WTC11 (cell line): ENCODE measurements at regions not wholly inside any gene's neighbourhood (a gene's known extent, or its start where the extent isn't known, plus 50 kb on each side); places are given as distances from the start of the nearest gene placed in this dataset.
"Not testable (repeated sequence)": the region's sequence is repeated elsewhere in the genome, so short reads cannot be mapped to it uniquely, and the experiment has no call there.

ENCODE experiments used
- ATAC-seq: fragments of 200-7000 bp; cut with Tn5 transposase; 2 replicates; pipeline ENCODE4 v1.10.0; 2021; ENCODE audit warnings: mild to moderate bottlenecking, moderate library complexity
- CTCF ChIA-PET: fragments of 300-600 bp; sonication (Branson Sonifier 250); formaldehyde crosslinking; loops from one replicate; lab custom pipeline; 2021; ENCODE audit warnings: antibody characterized with exemption; lab: Charles Lee
- POLR2A ChIA-PET: fragments of 350-600 bp; sonication (Branson Sonifier 250); formaldehyde crosslinking; loops from one replicate; lab custom pipeline; 2021; ENCODE audit warnings: antibody characterized with exemption; lab: Charles Lee
- DNase-seq: peaks from one replicate; pipeline ENCODE4 v3.0.0; 2021; ENCODE audit warnings: low spot score
- H3K27ac Mint-ChIP-seq: 2 replicates; pipeline ENCODE4 v1.8.0; 2021; ENCODE audit warnings: mixed read lengths
- H3K27me3 Mint-ChIP-seq: 2 replicates; pipeline ENCODE4 v1.8.0; 2021; ENCODE audit warnings: low read depth, mild to moderate bottlenecking, moderate library complexity, mixed read lengths
- H3K36me3 Mint-ChIP-seq: 2 replicates; pipeline ENCODE4 v1.8.0; 2021; ENCODE audit warnings: mixed read lengths
- H3K4me1 Mint-ChIP-seq: 2 replicates; pipeline ENCODE4 v1.8.0; 2022; ENCODE audit warnings: mixed read lengths
- H3K4me3 Mint-ChIP-seq: 2 replicates; pipeline ENCODE4 v1.8.0; 2021; ENCODE audit warnings: mild to moderate bottlenecking, moderate library complexity, mixed read lengths
- H3K9me3 Mint-ChIP-seq: 2 replicates; pipeline ENCODE4 v1.8.0; 2021; ENCODE audit warnings: mixed read lengths
- ATF1 ChIP-seq: sonication (generic); formaldehyde crosslinking; IDR thresholded peaks from 2 replicates; pipeline ENCODE4 v1.8.1; 2023; ENCODE audit warnings: mild to moderate bottlenecking, moderate library complexity, missing genetic modification reagents
- CBFB ChIP-seq: sonication (generic); formaldehyde crosslinking; IDR thresholded peaks from 2 replicates; pipeline ENCODE4 v1.8.1; 2022; ENCODE audit warnings: mild to moderate bottlenecking, low read depth, missing genetic modification reagents
- CDX4 ChIP-seq: fragments of 250-450 bp; sonication (Bioruptor Pico); IDR thresholded peaks from 2 replicates; pipeline ENCODE4 v1.9.0; 2021; ENCODE audit warnings: moderate library complexity, mild to moderate bottlenecking, inconsistent platforms, borderline replicate concordance
- CREB1 ChIP-seq: sonication (generic); formaldehyde crosslinking; IDR thresholded peaks from 2 replicates; pipeline ENCODE4 v1.8.0; 2023; ENCODE audit warnings: mild to moderate bottlenecking, missing genetic modification reagents
- EMX1 ChIP-seq: fragments of 250-450 bp; sonication (Bioruptor Pico); IDR thresholded peaks from 2 replicates; pipeline ENCODE4 v1.8.0; 2021; ENCODE audit warnings: mild to moderate bottlenecking
- FOXJ3 ChIP-seq: sonication (generic); formaldehyde crosslinking; IDR thresholded peaks from 2 replicates; pipeline ENCODE4 v1.9.0; 2021; ENCODE audit warnings: missing genetic modification reagents, mild to moderate bottlenecking, borderline replicate concordance
- FOXP1 ChIP-seq: sonication (generic); formaldehyde crosslinking; IDR thresholded peaks from 2 replicates; pipeline ENCODE4 v1.8.0; 2022; ENCODE audit warnings: missing genetic modification reagents, mild to moderate bottlenecking, moderate library complexity, borderline replicate concordance
- FOXP4 ChIP-seq: sonication (generic); formaldehyde crosslinking; IDR thresholded peaks from 2 replicates; pipeline ENCODE4 v1.8.0; 2022; ENCODE audit warnings: mild to moderate bottlenecking, missing genetic modification reagents
- GABPB1 ChIP-seq: sonication (generic); formaldehyde crosslinking; IDR thresholded peaks from 2 replicates; pipeline ENCODE4 v1.8.1; 2023; ENCODE audit warnings: mild to moderate bottlenecking, missing genetic modification reagents
- GRHL2 ChIP-seq: fragments of 250-450 bp; sonication (Bioruptor Pico); IDR thresholded peaks from 2 replicates; pipeline ENCODE4 v1.8.0; 2022; ENCODE audit warnings: mild to moderate bottlenecking, moderate library complexity; ENCODE audit not compliant: insufficient replicate concordance, severe bottlenecking
- HMGXB4 ChIP-seq: sonication (generic); formaldehyde crosslinking; IDR thresholded peaks from 2 replicates; pipeline ENCODE4 v1.8.1; 2023; ENCODE audit warnings: mild to moderate bottlenecking, moderate library complexity, missing genetic modification reagents
- JAZF1 ChIP-seq: fragments of 250-450 bp; sonication (Bioruptor Pico); IDR thresholded peaks from 2 replicates; pipeline ENCODE4 v1.9.0; 2021; ENCODE audit warnings: moderate library complexity, mild to moderate bottlenecking, inconsistent platforms
- JUN ChIP-seq: sonication (generic); formaldehyde crosslinking; IDR thresholded peaks from 2 replicates; pipeline ENCODE4 v1.8.0; 2023; ENCODE audit warnings: mild to moderate bottlenecking, missing genetic modification reagents
- KAT7 ChIP-seq: sonication (generic); formaldehyde crosslinking; IDR thresholded peaks from 2 replicates; pipeline ENCODE4 v1.8.1; 2023; ENCODE audit warnings: missing genetic modification reagents, mild to moderate bottlenecking, borderline replicate concordance
- MXD4 ChIP-seq: fragments of 250-450 bp; sonication (Bioruptor Pico); IDR thresholded peaks from 2 replicates; pipeline ENCODE4 v1.8.0; 2021; ENCODE audit warnings: mild to moderate bottlenecking, moderate library complexity, borderline replicate concordance
- NFE2L1 ChIP-seq: sonication (generic); formaldehyde crosslinking; IDR thresholded peaks from 2 replicates; pipeline ENCODE4 v1.8.1; 2023; ENCODE audit warnings: missing genetic modification reagents
- NR3C1 ChIP-seq: sonication (generic); formaldehyde crosslinking; conservative IDR thresholded peaks from 2 replicates; pipeline ENCODE4 v1.8.1; 2023; ENCODE audit warnings: low read depth, mild to moderate bottlenecking, missing genetic modification reagents
- OVOL2 ChIP-seq: fragments of 250-450 bp; sonication (Bioruptor Pico); IDR thresholded peaks from 2 replicates; pipeline ENCODE4 v1.9.0; 2021; ENCODE audit warnings: mild to moderate bottlenecking, borderline replicate concordance
- SOX15 ChIP-seq: fragments of 250-450 bp; sonication (Bioruptor Pico); IDR thresholded peaks from 2 replicates; pipeline ENCODE4 v1.9.0; 2021; ENCODE audit warnings: mild to moderate bottlenecking
- TEAD1 ChIP-seq: sonication (generic); formaldehyde crosslinking; IDR thresholded peaks from 2 replicates; pipeline ENCODE4 v1.8.0; 2022; ENCODE audit warnings: mild to moderate bottlenecking, missing genetic modification reagents
- TEAD4 ChIP-seq: sonication (generic); formaldehyde crosslinking; IDR thresholded peaks from 2 replicates; pipeline ENCODE4 v1.8.0; 2022; ENCODE audit warnings: mild to moderate bottlenecking, missing genetic modification reagents
- ZBTB21 ChIP-seq: sonication (generic); formaldehyde crosslinking; IDR thresholded peaks from 2 replicates; pipeline ENCODE4 v1.8.1; 2023; ENCODE audit warnings: mild to moderate bottlenecking, missing genetic modification reagents, borderline replicate concordance
- ZMAT4 ChIP-seq: fragments of 250-450 bp; sonication (Bioruptor Pico); IDR thresholded peaks from 2 replicates; pipeline ENCODE4 v1.9.0; 2021; ENCODE audit warnings: mild to moderate bottlenecking
- ZNF138 ChIP-seq: sonication (generic); formaldehyde crosslinking; conservative IDR thresholded peaks from 2 replicates; pipeline ENCODE4 v1.8.1; 2022; ENCODE audit warnings: mild to moderate bottlenecking, moderate library complexity, missing genetic modification reagents
- ZNF219 ChIP-seq: sonication (generic); formaldehyde crosslinking; IDR thresholded peaks from 2 replicates; pipeline ENCODE4 v1.8.0; 2023; ENCODE audit warnings: missing genetic modification reagents, mild to moderate bottlenecking, borderline replicate concordance
- ZNF317 ChIP-seq: sonication (generic); formaldehyde crosslinking; IDR thresholded peaks from 2 replicates; pipeline ENCODE4 v1.8.1; 2023; ENCODE audit warnings: low read depth, mild to moderate bottlenecking, moderate library complexity, missing genetic modification reagents, borderline replicate concordance
- ZSCAN18 ChIP-seq: fragments of 250-450 bp; sonication (Bioruptor Pico); IDR thresholded peaks from 2 replicates; pipeline ENCODE4 v2.1.2; 2022; ENCODE audit warnings: mild to moderate bottlenecking, moderate library complexity

GRCh38 chr14:43085819-43086218 is 1421.3 kb downstream of the FSCB start (continued):
- TF ChIP-seq NR3C1 (CRISPR knock-in tag) = no peak
- no peak for TF ChIP-seq NFE2L1
- TF ChIP-seq OVOL2 (CRISPR knock-in tag) = no peak

GRCh38 chr14:43067372-43067771 is 1439.7 kb downstream of the FSCB start:
- DNase-seq, H3K4me3 Mint-ChIP-seq, ATAC-seq, CTCF ChIA-PET, H3K27me3 Mint-ChIP-seq, H3K4me1 Mint-ChIP-seq, POLR2A ChIA-PET, H3K27ac Mint-ChIP-seq: not testable (repeated sequence)
- Mint-ChIP-seq H3K9me3 (peaks cover 15% of the 10 kb centered on the region), H3K36me3 (peaks cover 16% of the 10 kb centered on the region)

GRCh38 chr14:43056106-43056505 is 1449.4 kb downstream of the LRFN5 start:
- TF ChIP-seq ATF1 (CRISPR knock-in tag) = no peak
- no peak for TF ChIP-seq TEAD1 (CRISPR knock-in tag)
- no peak for TF ChIP-seq KAT7
- TF ChIP-seq FOXP4 (CRISPR knock-in tag) = no peak
- no peak for TF ChIP-seq ZNF219 (CRISPR knock-in tag)
- TF ChIP-seq JAZF1 (CRISPR knock-in tag) = no peak
- TF ChIP-seq ZMAT4 (CRISPR knock-in tag) = no peak
- no peak for TF ChIP-seq MXD4
- no peak for TF ChIP-seq ZBTB21 (CRISPR knock-in tag)
- TF ChIP-seq CREB1 (CRISPR knock-in tag) = no peak
- no peak for TF ChIP-seq CDX4 (CRISPR knock-in tag)
- TF ChIP-seq TEAD4 (CRISPR knock-in tag) = no peak
- TF ChIP-seq FOXP1 (CRISPR knock-in tag) = no peak
- TF ChIP-seq ZNF138 (CRISPR knock-in tag) = no peak
- no peak for TF ChIP-seq GABPB1 (CRISPR knock-in tag)
- H3K4me1 Mint-ChIP-seq = no peaks in the 10 kb centered on the region; the same call in 1 of the 2 replicates
- peaks cover 4% of the 10 kb centered on the region; the same call in 1 of the 2 replicates for H3K36me3 Mint-ChIP-seq
- no peak overlapping the region for H3K4me3 Mint-ChIP-seq
- no peak for DNase-seq
- H3K27me3 Mint-ChIP-seq = no peaks in the 10 kb centered on the region
- peaks cover 17% of the 10 kb centered on the region for H3K9me3 Mint-ChIP-seq
- ChIA-PET CTCF (no interaction called here), POLR2A (no interaction called here)
- ATAC-seq = no peak
- no peak overlapping the region for H3K27ac Mint-ChIP-seq

GRCh38 chr14:43052897-43053296 is 1446.2 kb downstream of the LRFN5 start:
- CTCF ChIA-PET = no interaction called here
- POLR2A ChIA-PET = no interaction called here
- H3K9me3 Mint-ChIP-seq = peaks cover 4% of the 10 kb centered on the region; the same call in 1 of the 2 replicates
- no peak for TF ChIP-seq SOX15
- no peak for TF ChIP-seq EMX1 (CRISPR knock-in tag)
- no peak for TF ChIP-seq FOXJ3 (CRISPR knock-in tag)
- no peak for TF ChIP-seq HMGXB4 (CRISPR knock-in tag)
- no peak for TF ChIP-seq NR3C1 (CRISPR knock-in tag)
- no peak for TF ChIP-seq ZSCAN18 (CRISPR knock-in tag)
- no peak for TF ChIP-seq OVOL2 (CRISPR knock-in tag)
- no peak for TF ChIP-seq ZNF317
- TF ChIP-seq GRHL2 (CRISPR knock-in tag) = no peak
- no peak for TF ChIP-seq JUN (CRISPR knock-in tag)
- TF ChIP-seq CBFB (CRISPR knock-in tag) = no peak

More at GRCh38 chr14:43052897-43053296, 1446.2 kb downstream of the LRFN5 start:
- no peak for DNase-seq
- Mint-ChIP-seq H3K27me3 (no peaks in the 10 kb centered on the region), H3K4me3 (no peak overlapping the region), H3K36me3 (no peaks in the 10 kb centered on the region), H3K27ac (no peak overlapping the region), H3K4me1 (no peaks in the 10 kb centered on the region; the same call in 1 of the 2 replicates)
- no peak for ATAC-seq
